ENCODE measurements at regions not wholly inside any gene's neighbourhood (a gene's known extent, or its start where the extent isn't known, plus 50 kb on each side); places are given as distances from the start of the nearest gene placed in this dataset.

GRCh38 chr3:174786825-174787224 lies 72.3 kb upstream of the NAALADL2 start:
- no peaks in the 10 kb centered on the region for H4K20me1 ChIP-seq (ENCODE audit: insufficient read depth, low read length, poor library complexity, severe bottlenecking)
- no peaks in the 10 kb centered on the region for H3F3A ChIP-seq (ENCODE audit: low read depth)
- TF ChIP-seq CTCF (conservative IDR thresholded peaks at IDR 0.05; ENCODE audit: low read length) (no peak), EZH2phosphoT487 (IDR thresholded peaks at IDR 0.05; ENCODE audit: borderline replicate concordance) (no peak)
- no peaks in the 10 kb centered on the region for H3K9me2 ChIP-seq (replicated peaks; ENCODE audit: low read depth, low read length)
- H3K4me2 ChIP-seq (ENCODE audit: low read depth, low read length, poor library complexity, severe bottlenecking), result no peak overlapping the region
- no peak overlapping the region for H3K9ac ChIP-seq (ENCODE audit: low read depth, low read length, poor library complexity, severe bottlenecking)
- no peak overlapping the region for H3K4me3 ChIP-seq (ENCODE audit: low read length, poor library complexity, severe bottlenecking)
- no peak overlapping the region for H2AFZ ChIP-seq (ENCODE audit: low read length)
- H3K36me3 ChIP-seq (ENCODE audit: insufficient read depth, low read length), result no peaks in the 10 kb centered on the region
- no peaks in the 10 kb centered on the region for H3K4me1 ChIP-seq (ENCODE audit: insufficient read depth, low read length, poor library complexity, severe bottlenecking)
- H3K79me2 ChIP-seq (ENCODE audit: insufficient read depth, low read length), result no peaks in the 10 kb centered on the region
- H3K27me3 ChIP-seq (ENCODE audit: insufficient read depth, low read length, poor library complexity, severe bottlenecking), result no peaks in the 10 kb centered on the region
- no peaks in the 10 kb centered on the region for H3K9me3 ChIP-seq (ENCODE audit: insufficient read depth, low read depth, low read length)

GRCh38 chr3:174791161-174791560 lies 68.0 kb upstream of the NAALADL2 start:
- no peaks in the 10 kb centered on the region for H3K9me2 ChIP-seq (replicated peaks; ENCODE audit: low read depth, low read length)
- H3K9ac ChIP-seq (ENCODE audit: low read depth, low read length, poor library complexity, severe bottlenecking), result no peak overlapping the region
- no peaks in the 10 kb centered on the region for H3F3A ChIP-seq (ENCODE audit: low read depth)
- H3K36me3 ChIP-seq (ENCODE audit: insufficient read depth, low read length), result no peaks in the 10 kb centered on the region
- no peak overlapping the region for H3K4me2 ChIP-seq (ENCODE audit: low read depth, low read length, poor library complexity, severe bottlenecking)
- H2AFZ ChIP-seq (ENCODE audit: low read length), result no peak overlapping the region
- H3K4me3 ChIP-seq (ENCODE audit: low read length, poor library complexity, severe bottlenecking), result no peak overlapping the region
- no peaks in the 10 kb centered on the region for H3K9me3 ChIP-seq (ENCODE audit: insufficient read depth, low read depth, low read length)
- no peaks in the 10 kb centered on the region for H4K20me1 ChIP-seq (ENCODE audit: insufficient read depth, low read length, poor library complexity, severe bottlenecking)
- no peak for TF ChIP-seq CTCF (conservative IDR thresholded peaks at IDR 0.05; ENCODE audit: low read length)
- no peak for TF ChIP-seq EZH2phosphoT487 (IDR thresholded peaks at IDR 0.05; ENCODE audit: borderline replicate concordance)
- H3K27me3 ChIP-seq (ENCODE audit: insufficient read depth, low read length, poor library complexity, severe bottlenecking), result no peaks in the 10 kb centered on the region
- H3K4me1 ChIP-seq (ENCODE audit: insufficient read depth, low read length, poor library complexity, severe bottlenecking), result no peaks in the 10 kb centered on the region
- no peaks in the 10 kb centered on the region for H3K79me2 ChIP-seq (ENCODE audit: insufficient read depth, low read length)

- Histone ChIP-seq H3K36me3 (ENCODE audit: insufficient read depth, low read length) (no peaks in the 10 kb centered on the region), H3K27me3 (ENCODE audit: insufficient read depth, low read length, poor library complexity, severe bottlenecking) (no peaks in the 10 kb centered on the region), H3K4me2 (ENCODE audit: low read depth, low read length, poor library complexity, severe bottlenecking) (no peak overlapping the region), H3K9me3 (ENCODE audit: insufficient read depth, low read depth, low read length) (no peaks in the 10 kb centered on the region), H3K9ac (ENCODE audit: low read depth, low read length, poor library complexity, severe bottlenecking) (no peak overlapping the region), H3F3A (ENCODE audit: low read depth) (no peaks in the 10 kb centered on the region), H3K9me2 (replicated peaks; ENCODE audit: low read depth, low read length) (no peaks in the 10 kb centered on the region), H4K20me1 (ENCODE audit: insufficient read depth, low read length, poor library complexity, severe bottlenecking) (no peaks in the 10 kb centered on the region), H3K79me2 (ENCODE audit: insufficient read depth, low read length) (no peaks in the 10 kb centered on the region), H2AFZ (ENCODE audit: low read length) (no peak overlapping the region), H3K4me1 (ENCODE audit: insufficient read depth, low read length, poor library complexity, severe bottlenecking) (no peaks in the 10 kb centered on the region), H3K4me3 (ENCODE audit: low read length, poor library complexity, severe bottlenecking) (no peak overlapping the region)
- no peak for TF ChIP-seq EZH2phosphoT487 (IDR thresholded peaks at IDR 0.05; ENCODE audit: borderline replicate concordance)
- TF ChIP-seq CTCF (conservative IDR thresholded peaks at IDR 0.05; ENCODE audit: low read length), result no peak
Observed at GRCh38 chr3:174792864-174793263, 66.3 kb upstream of the NAALADL2 start.

Measured in Loucy (cell line).